HCT116 (cell line): ENCODE measurements at regions not wholly inside any gene's neighbourhood (a gene's known extent, or its start where the extent isn't known, plus 50 kb on each side); places are given as distances from the start of the nearest gene placed in this dataset.

Experiments used
- ATF3 ChIP-seq: IDR thresholded peaks from 2 replicates; pipeline ENCODE4 v1.6.1; 2012
- CTCF ChIP-seq, 3 experiments: fragments of 200-600 bp in 1 of 3; sonication (generic) in 1 of 3; IDR thresholded peaks in 2 of 3; conservative IDR thresholded peaks in 1 of 3; 2 replicates each; pipeline ENCODE4 v1.5.1; 2012 to 2017; ENCODE audit warnings: low read depth in 2 of 3, low read length in 2 of 3, antibody characterized with exemption in 1 of 3, borderline replicate concordance in 1 of 3, control low read depth in 1 of 3, mild to moderate bottlenecking in 1 of 3, mixed read lengths in 1 of 3, mixed run types in 1 of 3, moderate library complexity in 1 of 3; ENCODE audit not compliant: insufficient read depth in 1 of 3
- EZH2 ChIP-seq: fragments of 200-600 bp; sonication (generic); IDR thresholded peaks from 2 replicates; pipeline ENCODE4 v1.6.1; 2017; ENCODE audit warnings: antibody characterized with exemption, mixed run types
- EZH2phosphoT487 ChIP-seq: fragments of 200-600 bp; IDR thresholded peaks from 2 replicates; pipeline ENCODE4 v1.6.1; 2018; ENCODE audit warnings: antibody characterized with exemption, borderline replicate concordance
- POLR2A ChIP-seq: IDR thresholded peaks from 2 replicates; pipeline ENCODE4 v1.7.0; 2011; ENCODE audit warnings: borderline replicate concordance; ENCODE audit not compliant: insufficient read depth, insufficient read length; ENCODE audit errors: extremely low read depth
- POLR2AphosphoS5 ChIP-seq: IDR thresholded peaks from 2 replicates; pipeline ENCODE4 v1.6.1; 2011; ENCODE audit warnings: mild to moderate bottlenecking, low read depth, low read length, moderate library complexity
- RAD21 ChIP-seq: IDR thresholded peaks from 2 replicates; pipeline ENCODE4 v1.6.1; 2012; ENCODE audit warnings: low read depth, mild to moderate bottlenecking
- SIN3A ChIP-seq: IDR thresholded peaks from 2 replicates; pipeline ENCODE4 v1.6.1; 2012; ENCODE audit warnings: low read depth
- SP1 ChIP-seq: IDR thresholded peaks from 2 replicates; pipeline ENCODE4 v1.6.1; 2012; ENCODE audit warnings: low read depth
- TCF7L2 ChIP-seq: IDR thresholded peaks from 2 replicates; pipeline ENCODE4 v1.7.0; 2011; ENCODE audit warnings: borderline replicate concordance, inconsistent platforms; ENCODE audit not compliant: insufficient read depth, insufficient read length; ENCODE audit errors: extremely low read depth
- YY1 ChIP-seq: IDR thresholded peaks from 2 replicates; pipeline ENCODE4 v1.6.1; 2011; ENCODE audit warnings: low read length, low read depth, moderate library complexity, mild to moderate bottlenecking; ENCODE audit not compliant: insufficient replicate concordance; ENCODE audit errors: extremely low read depth
- ZBTB33 ChIP-seq: IDR thresholded peaks from 2 replicates; pipeline ENCODE4 v1.6.1; 2011; ENCODE audit warnings: mild to moderate bottlenecking, low read length, moderate library complexity; ENCODE audit not compliant: insufficient replicate concordance; ENCODE audit errors: extremely low read depth
- ZFX ChIP-seq: fragments of 450-650 bp; IDR thresholded peaks from 2 replicates; pipeline ENCODE4 v1.6.1; 2017
- ZNF274 ChIP-seq: fragments of 200-500 bp; sonication (Bioruptor generic); IDR thresholded peaks from 2 replicates; pipeline ENCODE4 v1.6.1; 2014; ENCODE audit warnings: mild to moderate bottlenecking, low read depth, low read length, inconsistent platforms

GRCh38 chr5:163571744-163572143 is 66.3 kb downstream of the MAT2B start:
- TF ChIP-seq ZNF274 (no peak), CTCF (IDR thresholded peaks at IDR 0.05 in 2 of 3, conservative IDR thresholded peaks at IDR 0.05 in 1 of 3; ENCODE audit: borderline replicate concordance in 1 of 3, insufficient read depth in 1 of 3, low read depth in 2 of 3, low read length in 2 of 3) (no peak), YY1 (no peak), TCF7L2 (no peak), EZH2phosphoT487 (no peak), POLR2A (no peak), POLR2AphosphoS5 (no peak), ZBTB33 (no peak), ATF3 (no peak), SIN3A (no peak), ZFX (no peak), RAD21 (no peak), SP1 (no peak), EZH2 (no peak)
